Neural cell (in vitro differentiated cells): ENCODE measurements at regions not wholly inside any gene's neighbourhood (a gene's known extent, or its start where the extent isn't known, plus 50 kb on each side); places are given as distances from the start of the nearest gene placed in this dataset.

Experiments used
- CTCF ChIP-seq: fragments of 450-650 bp; IDR thresholded peaks from 2 replicates; pipeline ENCODE4 v1.5.1; 2014; ENCODE audit warnings: antibody characterized with exemption, mild to moderate bottlenecking, moderate library complexity; ENCODE audit not compliant: poor library complexity, severe bottlenecking
- EP300 ChIP-seq: fragments of 450-650 bp; conservative IDR thresholded peaks from 2 replicates; pipeline ENCODE4 v1.6.1; 2014; ENCODE audit warnings: antibody characterized with exemption, mild to moderate bottlenecking, moderate library complexity; ENCODE audit not compliant: poor library complexity, severe bottlenecking
- EZH2 ChIP-seq: fragments of 200-600, 300-800 bp; shearing (Covaris generic), sonication (generic); IDR thresholded peaks from 2 replicates; pipeline ENCODE4 v1.6.1; 2014; ENCODE audit warnings: antibody characterized with exemption, low read length, borderline replicate concordance, mild to moderate bottlenecking; ENCODE audit not compliant: insufficient read depth, poor library complexity, severe bottlenecking
- POLR2AphosphoS5 ChIP-seq: IDR thresholded peaks from 2 replicates; pipeline ENCODE4 v1.6.1; 2012
- RAD21 ChIP-seq: fragments of 450-650 bp; conservative IDR thresholded peaks from 2 replicates; pipeline ENCODE4 v1.6.1; 2014; ENCODE audit warnings: antibody characterized with exemption, mild to moderate bottlenecking, moderate library complexity
- REST ChIP-seq: IDR thresholded peaks from 2 replicates; pipeline ENCODE4 v1.6.1; 2012; ENCODE audit warnings: borderline replicate concordance

DNA sequence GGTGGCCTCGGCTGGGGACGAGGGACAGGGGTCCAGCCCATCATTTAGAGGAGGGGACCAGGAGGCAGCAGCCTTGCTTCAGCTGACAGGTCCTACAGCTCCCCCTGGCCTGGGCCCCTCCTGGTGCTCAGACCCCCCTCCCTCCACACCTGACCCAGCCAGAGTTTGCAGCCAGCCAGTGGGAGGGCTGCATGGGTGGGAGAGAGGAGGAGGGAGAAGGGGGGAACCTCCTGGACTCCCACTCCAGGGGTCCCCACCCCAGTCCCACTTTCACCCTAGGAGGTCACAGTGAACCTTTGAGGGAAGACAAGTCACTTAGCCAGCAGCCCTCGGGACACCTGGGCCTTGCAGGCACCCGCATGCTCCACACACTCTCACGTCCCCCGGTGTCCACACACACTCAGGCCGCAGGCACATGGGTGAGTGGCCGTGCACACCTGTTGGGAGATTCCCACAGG is 108.9 kb upstream of the ZBTB40 start:
- TF ChIP-seq CTCF = no peak
- TF ChIP-seq EZH2 = no peak
- no peak for TF ChIP-seq POLR2AphosphoS5
- TF ChIP-seq EP300 = no peak
- TF ChIP-seq REST = no peak
- no peak for TF ChIP-seq RAD21
